BJ (cell line): ENCODE measurements at regions not wholly inside any gene's neighbourhood (a gene's known extent, or its start where the extent isn't known, plus 50 kb on each side); places are given as distances from the start of the nearest gene placed in this dataset.

ENCODE experiments used
- CTCF ChIA-PET: fragments of 350-600 bp; formaldehyde crosslinking; extraction: SDS; loops from one replicate; lab custom pipeline; 2021; ENCODE audit warnings: antibody characterized with exemption, inconsistent platforms; lab: Yijun Ruan, JAX
- POLR2A ChIA-PET: fragments of 300-600 bp; sonication (Branson Sonifier 250); formaldehyde crosslinking; extraction: SDS; loops from one replicate; lab custom pipeline; 2021; ENCODE audit warnings: antibody characterized with exemption; lab: Charles Lee
- DNase-seq: peaks from one replicate; pipeline ENCODE4 v3.0.0-alpha.2; 2011; ENCODE audit warnings: low read depth
- H3K27me3 ChIP-seq: 2 replicates; pipeline ENCODE4 v1.6.0; 2011; ENCODE audit warnings: low read length; ENCODE audit not compliant: control insufficient read depth, insufficient read depth
- H3K36me3 ChIP-seq: 2 replicates; pipeline ENCODE4 v1.5.1; 2011; ENCODE audit warnings: low read length; ENCODE audit not compliant: control insufficient read depth, insufficient read depth
- H3K4me3 ChIP-seq: 2 replicates; pipeline ENCODE4 v1.5.1; 2011; ENCODE audit warnings: low read depth, mild to moderate bottlenecking, control low read depth, low read length
- TF ChIP-seq, protein P1 (sequence below): IDR thresholded peaks from 2 replicates; pipeline ENCODE4 v1.5.1; 2011; ENCODE audit warnings: low read depth, mild to moderate bottlenecking, control low read depth, inconsistent platforms, low read length, moderate library complexity; ENCODE audit not compliant: insufficient read depth

DNA sequence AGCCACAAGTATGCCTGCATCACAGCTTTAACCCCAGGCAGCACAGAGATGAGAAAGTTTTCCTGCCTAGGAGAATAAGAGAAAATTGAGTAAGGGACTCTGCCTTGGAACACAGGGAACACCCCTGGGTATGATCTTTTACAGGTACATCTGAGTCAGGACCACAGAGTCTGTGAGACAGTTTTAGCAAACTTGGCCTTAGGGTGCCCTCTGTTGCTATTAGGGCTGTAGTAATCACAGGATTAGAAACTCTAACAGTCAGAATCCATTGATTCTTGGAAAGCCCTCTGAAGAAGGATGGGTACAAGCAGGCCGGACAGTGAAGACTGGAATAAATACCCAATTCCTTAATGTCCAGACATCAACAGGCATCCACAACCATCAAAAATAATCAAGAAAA, 989.5 kb upstream of the CDH9 start:
- CTCF ChIA-PET = no interaction called here
- Histone ChIP-seq H3K4me3 (no peak overlapping the region), H3K36me3 (no peaks in the 10 kb centered on the region), H3K27me3 (no peaks in the 10 kb centered on the region)
- no peak for DNase-seq
- TF ChIP-seq, protein P1, sequence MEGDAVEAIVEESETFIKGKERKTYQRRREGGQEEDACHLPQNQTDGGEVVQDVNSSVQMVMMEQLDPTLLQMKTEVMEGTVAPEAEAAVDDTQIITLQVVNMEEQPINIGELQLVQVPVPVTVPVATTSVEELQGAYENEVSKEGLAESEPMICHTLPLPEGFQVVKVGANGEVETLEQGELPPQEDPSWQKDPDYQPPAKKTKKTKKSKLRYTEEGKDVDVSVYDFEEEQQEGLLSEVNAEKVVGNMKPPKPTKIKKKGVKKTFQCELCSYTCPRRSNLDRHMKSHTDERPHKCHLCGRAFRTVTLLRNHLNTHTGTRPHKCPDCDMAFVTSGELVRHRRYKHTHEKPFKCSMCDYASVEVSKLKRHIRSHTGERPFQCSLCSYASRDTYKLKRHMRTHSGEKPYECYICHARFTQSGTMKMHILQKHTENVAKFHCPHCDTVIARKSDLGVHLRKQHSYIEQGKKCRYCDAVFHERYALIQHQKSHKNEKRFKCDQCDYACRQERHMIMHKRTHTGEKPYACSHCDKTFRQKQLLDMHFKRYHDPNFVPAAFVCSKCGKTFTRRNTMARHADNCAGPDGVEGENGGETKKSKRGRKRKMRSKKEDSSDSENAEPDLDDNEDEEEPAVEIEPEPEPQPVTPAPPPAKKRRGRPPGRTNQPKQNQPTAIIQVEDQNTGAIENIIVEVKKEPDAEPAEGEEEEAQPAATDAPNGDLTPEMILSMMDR = no peak
- POLR2A ChIA-PET = no interaction called here

DNA sequence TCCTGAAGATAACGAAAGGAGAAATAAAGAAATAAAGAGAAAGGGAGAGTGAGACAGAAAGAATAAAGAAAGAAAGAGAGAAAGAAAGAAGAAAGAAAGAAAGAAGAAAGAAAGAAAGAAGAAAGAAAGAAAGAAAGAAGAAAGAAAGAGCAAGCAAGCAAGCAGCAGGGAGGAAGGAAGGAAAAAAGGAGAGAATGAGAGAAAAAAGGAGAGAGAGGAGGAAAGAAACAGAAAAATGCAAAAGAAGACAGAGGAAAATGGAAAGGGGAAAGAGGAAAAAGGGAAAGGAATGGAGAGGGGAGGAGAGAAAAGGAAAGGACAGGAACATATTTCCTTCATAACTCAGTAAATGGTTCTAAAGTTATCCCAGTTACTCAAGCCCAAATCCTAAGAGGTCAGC, 978.8 kb upstream of the CDH9 start:
- CTCF ChIA-PET = no interaction called here
- Histone ChIP-seq H3K27me3 (no peaks in the 10 kb centered on the region), H3K4me3 (no peak overlapping the region), H3K36me3 (no peaks in the 10 kb centered on the region)
- DNase-seq = no peak
- TF ChIP-seq, protein P1 = no peak
- POLR2A ChIA-PET = no interaction called here

DNA sequence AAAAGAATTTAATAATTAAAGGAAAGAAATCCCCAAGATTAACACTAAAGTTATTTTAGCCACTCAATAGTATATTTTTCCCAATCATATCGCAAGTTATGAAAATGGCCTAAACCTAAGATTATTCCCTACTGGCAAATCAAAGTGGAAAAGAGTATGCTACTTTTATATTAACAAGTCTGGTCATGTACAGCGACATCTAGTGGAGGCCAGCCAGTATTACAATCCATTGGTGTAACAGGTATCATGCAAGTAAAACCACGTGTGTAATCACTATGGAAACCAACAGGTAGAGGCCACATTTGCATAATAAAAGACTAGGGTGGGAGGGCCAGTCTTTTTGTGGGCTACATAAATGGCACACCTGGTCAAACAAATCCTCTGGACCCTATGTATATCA, 976.4 kb upstream of the CDH9 start:
- DNase-seq = no peak
- no peak overlapping the region for H3K4me3 ChIP-seq
- TF ChIP-seq, protein P1 = no peak
- H3K27me3 ChIP-seq = no peaks in the 10 kb centered on the region
- POLR2A ChIA-PET = no interaction called here
- CTCF ChIA-PET = no interaction called here
- no peaks in the 10 kb centered on the region for H3K36me3 ChIP-seq

DNA sequence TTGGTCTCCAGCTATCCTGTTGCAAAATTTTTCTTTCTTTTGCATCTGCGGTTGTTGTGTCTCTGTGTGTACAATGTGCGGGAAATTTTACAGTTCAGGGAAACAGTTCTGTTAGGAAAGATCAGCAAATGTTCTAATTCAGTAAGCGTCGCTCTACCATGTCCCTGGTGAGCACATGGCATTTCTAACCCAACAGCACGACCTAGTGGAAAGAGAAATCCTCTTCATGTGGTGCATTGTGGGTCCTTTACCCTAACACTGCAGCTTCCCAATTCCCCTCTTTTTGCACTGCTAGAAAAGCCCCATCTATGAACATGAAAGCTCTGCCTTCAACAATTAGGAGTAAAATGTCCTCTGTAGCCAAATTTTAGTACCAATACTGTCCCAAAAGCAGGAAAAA, 974.2 kb upstream of the CDH9 start:
- ChIA-PET CTCF (no interaction called here), POLR2A (no interaction called here)
- Histone ChIP-seq H3K27me3 (no peaks in the 10 kb centered on the region), H3K4me3 (no peak overlapping the region), H3K36me3 (no peaks in the 10 kb centered on the region)
- TF ChIP-seq, protein P1 = no peak
- no peak for DNase-seq

DNA sequence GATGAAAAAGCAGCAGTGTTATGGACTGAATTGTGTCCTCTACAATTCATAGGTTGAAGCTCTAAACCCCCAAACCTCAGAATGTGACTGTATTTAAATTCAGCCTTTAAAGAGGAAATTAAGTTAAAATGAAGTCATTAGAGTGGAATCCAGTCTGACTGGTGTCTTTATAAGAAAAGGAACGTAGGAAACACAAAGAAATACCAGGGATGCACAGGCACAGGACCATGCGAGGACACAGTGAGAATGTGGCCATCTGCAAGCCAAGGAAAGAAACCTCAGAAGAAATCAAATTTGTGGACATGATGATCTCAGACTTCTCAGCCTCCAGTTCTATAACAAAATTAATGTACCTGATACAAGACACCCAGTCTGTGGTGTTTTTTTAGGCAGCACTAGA, 971.2 kb upstream of the CDH9 start:
- no peak for DNase-seq
- CTCF ChIA-PET = no interaction called here
- POLR2A ChIA-PET = no interaction called here
- no peak overlapping the region for H3K4me3 ChIP-seq
- H3K27me3 ChIP-seq = no peaks in the 10 kb centered on the region
- TF ChIP-seq, protein P1 = no peak
- no peaks in the 10 kb centered on the region for H3K36me3 ChIP-seq
